Stimulated activated memory B cell treated with anti-CD40 and anti-IgM and Interleukin-4, amounts not matched to agents 10 μg/mL and 1 μg/mL and 100 μg/mL, for 72 hours (primary cell): ENCODE measurements at regions not wholly inside any gene's neighbourhood (a gene's known extent, or its start where the extent isn't known, plus 50 kb on each side); places are given as distances from the start of the nearest gene placed in this dataset.

Experiments used
- ATAC-seq: fragments of 150-1000 bp; cut with Tn5 transposase; 2 replicates; pipeline ENCODE4 v1.10.0; 2021
- H3K27ac Mint-ChIP-seq: one replicate; pipeline ENCODE4 v1.8.0; 2022; ENCODE audit warnings: mild to moderate bottlenecking, mixed read lengths
- H3K27me3 Mint-ChIP-seq: one replicate; pipeline ENCODE4 v1.8.0; 2022; ENCODE audit warnings: mixed read lengths
- H3K36me3 Mint-ChIP-seq: one replicate; pipeline ENCODE4 v1.8.0; 2022; ENCODE audit warnings: mixed read lengths
- H3K4me1 Mint-ChIP-seq: one replicate; pipeline ENCODE4 v1.8.0; 2022; ENCODE audit warnings: mixed read lengths
- H3K4me3 Mint-ChIP-seq: one replicate; pipeline ENCODE4 v1.8.0; 2022; ENCODE audit warnings: mild to moderate bottlenecking, moderate library complexity, mixed read lengths
- H3K9me3 Mint-ChIP-seq: one replicate; pipeline ENCODE4 v1.8.0; 2022; ENCODE audit warnings: mixed read lengths

DNA sequence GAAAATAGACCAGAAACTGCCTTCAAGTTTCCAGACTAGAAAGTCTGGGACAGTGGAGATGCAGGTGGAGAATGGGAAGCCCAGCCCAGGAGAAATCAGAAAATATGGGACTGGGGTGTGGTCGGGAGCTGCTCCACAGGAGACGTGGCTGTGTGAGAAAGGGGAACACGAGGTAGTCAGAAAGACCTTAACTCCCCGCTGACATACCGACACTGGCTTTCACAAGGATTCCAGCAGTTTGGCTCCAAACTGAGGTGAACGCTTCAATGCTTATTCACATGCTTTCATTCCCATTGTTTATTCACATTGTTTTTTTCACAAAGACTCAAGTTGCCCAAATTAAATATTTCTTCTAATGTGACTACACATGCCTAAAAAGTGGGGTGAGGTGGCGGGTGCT is 111.5 kb upstream of the SLCO3A1 start:
- H3K4me1 Mint-ChIP-seq, result no peaks in the 10 kb centered on the region

DNA sequence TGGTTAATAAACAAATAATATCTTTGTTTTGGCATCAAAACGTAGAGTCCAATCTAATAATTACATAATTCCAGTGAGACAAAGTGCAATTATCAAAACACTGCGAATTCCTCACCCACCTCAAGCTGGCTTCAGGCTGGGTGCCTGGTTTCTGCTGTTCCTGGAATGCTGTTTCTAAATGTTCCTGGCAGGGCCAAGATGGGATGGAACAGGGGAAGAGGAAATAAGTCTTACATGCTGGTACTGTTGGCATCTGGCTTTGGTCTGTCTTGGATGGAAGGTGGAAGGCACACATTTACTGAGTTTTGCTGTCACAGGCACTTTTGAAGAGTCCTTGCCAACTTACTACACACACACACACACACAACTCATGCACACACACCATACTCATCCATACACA is 101.9 kb upstream of the SLCO3A1 start:
- Mint-ChIP-seq H3K27me3 (no peaks in the 10 kb centered on the region), H3K27ac (no peak overlapping the region), H3K4me1 (no peaks in the 10 kb centered on the region), H3K36me3 (no peaks in the 10 kb centered on the region), H3K4me3 (no peak overlapping the region), H3K9me3 (peaks cover 12% of the 10 kb centered on the region)
- ATAC-seq, result no peak

More for the DNA sequence above, 111.5 kb upstream of the SLCO3A1 start:
- H3K9me3 Mint-ChIP-seq, result no peaks in the 10 kb centered on the region
- no peaks in the 10 kb centered on the region for H3K27me3 Mint-ChIP-seq
- H3K27ac Mint-ChIP-seq, result no peak overlapping the region
- ATAC-seq, result no peak
- H3K4me3 Mint-ChIP-seq, result no peak overlapping the region
- H3K36me3 Mint-ChIP-seq, result no peaks in the 10 kb centered on the region

DNA sequence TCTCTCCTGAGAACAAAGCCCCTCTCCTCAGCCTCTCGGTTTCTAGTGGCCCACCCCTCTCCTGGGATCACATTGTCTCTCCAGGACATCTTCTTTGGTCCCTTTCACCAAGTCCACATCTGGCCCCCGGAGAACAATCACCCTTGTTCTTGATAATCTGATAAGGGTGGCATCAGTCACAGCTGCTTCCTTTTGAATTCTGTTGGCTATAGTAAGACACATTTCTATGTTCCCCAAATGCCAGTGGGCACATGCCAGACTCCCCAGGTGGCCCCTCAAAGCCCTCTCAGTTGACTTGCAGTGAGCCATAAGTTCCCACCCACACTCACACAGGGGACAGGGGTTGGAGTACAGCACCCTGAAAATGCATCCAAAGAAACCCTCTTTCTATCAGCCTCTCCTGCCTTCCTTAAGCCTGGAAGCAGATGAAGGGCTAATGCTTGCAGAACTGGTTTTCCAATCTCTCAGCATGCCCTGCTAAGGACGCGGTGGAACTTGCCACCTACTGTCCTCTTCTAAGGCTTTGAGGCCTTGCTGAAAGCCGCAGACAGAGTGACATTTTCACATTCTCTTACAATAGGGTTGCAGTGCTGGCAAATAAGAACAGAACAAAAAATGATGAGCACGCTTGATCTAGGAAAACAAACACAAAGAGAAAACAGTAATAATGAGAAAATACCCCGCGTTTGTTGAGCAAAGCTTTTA is 101.3 kb upstream of the SLCO3A1 start:
- Mint-ChIP-seq H3K9me3 (peaks cover 12% of the 10 kb centered on the region), H3K27ac (no peak overlapping the region), H3K36me3 (no peaks in the 10 kb centered on the region), H3K4me1 (no peaks in the 10 kb centered on the region), H3K4me3 (no peak overlapping the region), H3K27me3 (no peaks in the 10 kb centered on the region)
- ATAC-seq, result no peak

DNA sequence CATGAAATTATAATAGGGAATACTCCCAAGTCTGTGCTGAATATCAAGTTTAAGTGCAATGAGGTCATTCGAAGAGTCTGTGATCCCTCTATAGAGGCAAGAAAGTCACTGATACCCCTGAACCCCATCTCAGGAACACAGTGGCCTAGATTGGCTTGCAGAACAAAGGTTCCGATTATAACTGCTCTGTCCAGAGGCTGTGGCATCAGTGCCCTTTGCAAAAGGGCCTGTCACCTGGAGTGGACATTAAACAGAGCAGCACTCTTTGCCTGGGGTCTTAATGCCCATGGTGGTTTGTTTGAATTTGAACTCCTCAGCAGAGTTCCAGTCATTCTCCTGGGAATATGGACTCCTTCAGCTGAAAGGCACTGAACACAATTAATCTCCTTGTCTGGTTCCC is 93.9 kb upstream of the SLCO3A1 start:
- Mint-ChIP-seq H3K27ac (no peak overlapping the region), H3K27me3 (no peaks in the 10 kb centered on the region), H3K36me3 (no peaks in the 10 kb centered on the region), H3K9me3 (no peaks in the 10 kb centered on the region), H3K4me1 (no peaks in the 10 kb centered on the region), H3K4me3 (no peak overlapping the region)
- ATAC-seq, result no peak

DNA sequence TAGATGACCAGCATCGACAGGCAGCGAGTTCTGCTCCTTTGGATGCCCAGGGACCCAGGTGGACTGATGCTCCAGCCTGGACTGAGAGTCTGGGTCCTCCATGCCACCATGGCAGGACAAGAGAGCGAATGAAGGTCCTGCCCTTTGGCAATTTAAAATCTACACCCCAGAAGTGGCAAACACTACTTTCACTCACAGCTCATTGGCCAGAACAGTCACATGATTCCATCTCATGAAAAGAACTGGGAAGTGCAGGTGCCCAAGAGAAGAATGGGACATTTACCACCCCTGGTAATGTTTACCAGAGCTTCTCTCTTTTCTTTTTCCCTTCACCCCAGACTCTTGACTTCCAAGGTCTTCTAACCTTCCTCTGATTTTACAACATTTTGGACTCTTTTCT is 87.8 kb upstream of the SLCO3A1 start:
- Mint-ChIP-seq H3K36me3 (no peaks in the 10 kb centered on the region), H3K27me3 (no peaks in the 10 kb centered on the region), H3K9me3 (peaks cover 3% of the 10 kb centered on the region), H3K27ac (no peak overlapping the region), H3K4me1 (no peaks in the 10 kb centered on the region), H3K4me3 (no peak overlapping the region)
- ATAC-seq, result no peak

DNA sequence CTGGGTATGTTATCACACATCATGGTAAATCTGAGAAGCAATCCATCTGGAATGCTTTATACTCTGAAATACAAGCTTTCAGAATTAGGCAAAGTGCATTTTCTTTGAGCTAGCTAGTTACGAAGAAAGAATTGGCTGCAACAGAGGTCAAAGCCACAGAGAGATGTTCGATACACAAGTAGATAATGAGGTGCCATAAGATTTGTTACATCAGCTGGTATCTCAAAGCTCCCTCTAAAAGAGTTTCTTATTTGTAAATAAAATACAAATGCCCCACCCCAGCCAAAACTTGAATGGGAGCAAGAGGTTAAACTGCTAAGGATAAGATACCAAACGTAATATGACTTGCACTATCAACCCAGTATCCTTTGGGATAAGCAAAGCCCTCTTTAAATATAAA is 84.0 kb upstream of the SLCO3A1 start:
- Mint-ChIP-seq H3K4me1 (no peaks in the 10 kb centered on the region), H3K36me3 (no peaks in the 10 kb centered on the region), H3K27ac (no peak overlapping the region), H3K9me3 (peaks cover 3% of the 10 kb centered on the region), H3K4me3 (no peak overlapping the region), H3K27me3 (no peaks in the 10 kb centered on the region)
- ATAC-seq, result no peak

DNA sequence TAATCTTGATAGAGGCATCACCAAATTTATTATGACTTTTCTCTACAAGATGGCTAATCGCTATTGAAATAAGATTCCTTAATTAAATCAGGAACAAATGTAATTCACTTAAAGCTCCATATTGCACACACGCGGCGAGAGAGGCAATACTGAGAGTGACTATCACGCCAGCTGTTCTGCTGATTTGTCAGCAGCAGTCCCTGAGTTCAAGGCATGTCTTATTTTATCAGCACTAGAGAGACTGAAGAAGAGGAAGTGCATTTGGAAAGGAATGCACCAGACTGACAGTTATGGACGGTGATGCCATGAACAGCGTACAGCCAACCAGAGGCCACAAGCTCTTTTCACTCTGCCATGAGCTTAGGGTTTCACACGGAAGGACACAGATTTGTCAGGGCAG is 83.6 kb upstream of the SLCO3A1 start:
- H3K9me3 Mint-ChIP-seq, result peaks cover 3% of the 10 kb centered on the region
- H3K4me1 Mint-ChIP-seq, result no peaks in the 10 kb centered on the region
- no peak overlapping the region for H3K4me3 Mint-ChIP-seq

DNA sequence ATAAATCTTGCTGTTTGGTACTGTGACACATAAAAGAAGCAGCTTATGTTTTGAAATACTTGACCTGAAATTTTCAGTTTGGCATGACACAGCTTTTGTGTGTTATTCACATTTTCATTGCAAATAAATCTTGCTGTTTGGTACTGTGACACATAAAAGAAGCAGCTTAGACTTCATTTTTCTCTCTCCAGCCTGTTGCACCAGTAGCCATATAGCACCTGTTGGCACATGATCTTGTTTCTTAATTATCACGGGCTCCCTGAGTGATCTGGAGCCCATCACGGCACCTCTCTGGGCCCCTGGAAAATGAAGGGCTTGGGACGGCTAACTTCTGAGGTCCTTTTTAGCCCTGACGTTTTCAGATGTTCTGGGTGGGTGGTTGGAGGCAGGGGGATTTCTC is 77.4 kb upstream of the SLCO3A1 start:
- no peak for ATAC-seq
- Mint-ChIP-seq H3K4me3 (no peak overlapping the region), H3K36me3 (no peaks in the 10 kb centered on the region), H3K9me3 (no peaks in the 10 kb centered on the region), H3K4me1 (no peaks in the 10 kb centered on the region), H3K27ac (no peak overlapping the region), H3K27me3 (no peaks in the 10 kb centered on the region)

More for the DNA sequence above, 83.6 kb upstream of the SLCO3A1 start:
- no peaks in the 10 kb centered on the region for H3K36me3 Mint-ChIP-seq
- ATAC-seq, result no peak
- H3K27me3 Mint-ChIP-seq, result no peaks in the 10 kb centered on the region
- H3K27ac Mint-ChIP-seq, result no peak overlapping the region

DNA sequence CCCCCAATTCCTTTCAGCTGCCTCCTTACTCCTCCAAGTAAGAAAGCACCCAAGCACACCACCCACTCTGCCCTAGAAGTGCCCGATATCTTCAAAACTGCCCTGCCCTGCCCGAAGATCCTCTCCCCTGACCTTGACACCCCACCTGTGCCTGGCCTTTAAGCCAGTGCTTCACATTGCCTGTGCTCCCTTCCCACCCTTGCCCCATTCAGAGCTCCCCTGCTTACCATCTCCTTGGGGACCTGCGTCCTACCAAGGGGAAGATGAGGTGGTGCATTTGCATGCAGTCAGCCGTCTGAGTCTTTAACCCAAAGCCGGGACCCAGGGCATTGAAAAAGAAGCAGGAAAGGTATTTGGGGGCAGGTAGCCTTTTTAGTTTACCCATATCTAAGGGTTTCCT is 73.5 kb upstream of the SLCO3A1 start:
- Mint-ChIP-seq H3K4me1 (no peaks in the 10 kb centered on the region), H3K36me3 (no peaks in the 10 kb centered on the region), H3K27ac (no peak overlapping the region), H3K9me3 (no peaks in the 10 kb centered on the region), H3K4me3 (no peak overlapping the region), H3K27me3 (no peaks in the 10 kb centered on the region)
- ATAC-seq, result no peak

DNA sequence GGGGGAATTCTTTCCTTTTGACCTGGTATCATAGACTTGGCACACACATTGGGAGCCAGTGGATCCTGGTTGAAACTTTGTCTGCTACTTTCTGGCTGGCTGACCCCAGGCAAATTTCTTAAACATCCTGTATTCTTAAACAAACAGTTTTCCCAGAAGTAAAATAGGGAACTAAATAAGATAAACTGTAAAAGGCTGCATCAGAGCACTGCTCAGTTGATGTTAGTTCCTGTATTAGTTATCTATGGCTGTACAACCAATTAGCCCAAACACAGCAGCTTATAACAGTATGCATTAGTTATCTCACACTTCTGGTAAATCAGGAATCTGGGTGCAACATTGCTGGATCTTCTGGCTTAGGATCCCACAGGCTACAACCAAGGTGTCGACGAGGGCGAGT is 73.1 kb upstream of the SLCO3A1 start:
- no peak overlapping the region for H3K27ac Mint-ChIP-seq
- H3K36me3 Mint-ChIP-seq, result no peaks in the 10 kb centered on the region
- H3K4me3 Mint-ChIP-seq, result no peak overlapping the region
- no peak for ATAC-seq
- no peaks in the 10 kb centered on the region for H3K27me3 Mint-ChIP-seq
- no peaks in the 10 kb centered on the region for H3K9me3 Mint-ChIP-seq
- no peaks in the 10 kb centered on the region for H3K4me1 Mint-ChIP-seq

DNA sequence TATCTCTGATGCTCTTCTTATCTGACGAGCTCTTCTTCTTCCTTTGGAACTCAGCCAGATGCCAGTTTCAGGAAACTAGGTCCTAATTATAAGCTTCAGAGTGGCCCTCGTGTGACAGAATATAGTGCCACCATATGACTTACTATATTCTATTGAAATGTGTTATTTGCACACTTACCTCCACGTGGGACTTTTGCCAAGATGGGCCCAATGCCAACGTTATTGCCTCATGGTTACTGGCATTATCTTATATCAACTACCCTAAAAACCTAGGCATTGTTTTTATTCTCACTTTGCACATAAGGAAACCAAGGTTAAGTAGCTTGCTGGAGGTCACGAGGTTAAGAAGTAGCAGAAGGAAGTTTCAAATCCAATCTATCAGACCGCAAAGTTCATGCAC is 71.3 kb upstream of the SLCO3A1 start:
- no peaks in the 10 kb centered on the region for H3K27me3 Mint-ChIP-seq
- H3K36me3 Mint-ChIP-seq, result no peaks in the 10 kb centered on the region
- no peak overlapping the region for H3K4me3 Mint-ChIP-seq
- ATAC-seq, result no peak
- H3K27ac Mint-ChIP-seq, result no peak overlapping the region
- no peaks in the 10 kb centered on the region for H3K9me3 Mint-ChIP-seq
- H3K4me1 Mint-ChIP-seq, result no peaks in the 10 kb centered on the region

DNA sequence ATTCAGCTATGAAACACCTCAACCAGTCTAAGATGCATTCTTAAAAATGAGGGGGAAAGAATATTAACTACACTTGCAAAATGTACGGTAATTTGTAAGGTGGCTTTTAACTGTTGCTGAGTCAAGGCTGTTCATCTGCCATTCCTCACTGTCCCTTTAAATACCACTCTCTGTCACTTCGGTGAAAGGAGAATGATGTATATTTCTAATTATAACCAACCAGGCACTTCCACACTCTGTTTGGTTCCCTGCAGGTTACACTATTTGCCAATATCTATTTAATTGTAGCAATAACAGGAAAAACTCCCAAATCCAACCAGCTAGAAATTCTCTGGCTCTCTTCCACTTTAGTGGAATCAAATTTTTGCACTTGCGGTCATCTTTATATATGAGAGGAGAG is 70.5 kb upstream of the SLCO3A1 start:
- H3K27me3 Mint-ChIP-seq, result no peaks in the 10 kb centered on the region
- no peaks in the 10 kb centered on the region for H3K4me1 Mint-ChIP-seq
- H3K9me3 Mint-ChIP-seq, result no peaks in the 10 kb centered on the region
- no peak overlapping the region for H3K27ac Mint-ChIP-seq
- no peak overlapping the region for H3K4me3 Mint-ChIP-seq
- ATAC-seq, result no peak
- H3K36me3 Mint-ChIP-seq, result no peaks in the 10 kb centered on the region

DNA sequence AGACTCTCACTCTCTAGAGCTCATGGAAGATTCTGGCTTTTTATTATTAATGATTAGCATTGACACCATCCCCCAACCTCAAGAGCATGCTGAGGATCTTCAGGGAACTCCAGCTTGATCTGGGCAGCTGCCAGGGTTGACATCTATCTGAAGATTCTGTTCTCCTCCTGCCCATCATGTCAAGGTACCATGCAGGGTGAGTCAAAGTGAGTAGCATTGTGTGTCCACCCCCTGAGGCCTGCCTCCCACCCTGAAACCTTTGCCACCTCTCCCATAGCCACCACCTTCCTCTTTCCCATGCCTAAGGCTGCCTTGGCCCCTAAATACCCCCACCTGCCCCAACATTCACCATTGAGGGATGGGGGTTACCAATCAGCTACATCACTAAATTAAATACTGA is 70.1 kb upstream of the SLCO3A1 start:
- Mint-ChIP-seq H3K27me3 (no peaks in the 10 kb centered on the region), H3K9me3 (no peaks in the 10 kb centered on the region), H3K4me3 (no peak overlapping the region), H3K36me3 (no peaks in the 10 kb centered on the region), H3K4me1 (no peaks in the 10 kb centered on the region), H3K27ac (no peak overlapping the region)
- ATAC-seq, result no peak

DNA sequence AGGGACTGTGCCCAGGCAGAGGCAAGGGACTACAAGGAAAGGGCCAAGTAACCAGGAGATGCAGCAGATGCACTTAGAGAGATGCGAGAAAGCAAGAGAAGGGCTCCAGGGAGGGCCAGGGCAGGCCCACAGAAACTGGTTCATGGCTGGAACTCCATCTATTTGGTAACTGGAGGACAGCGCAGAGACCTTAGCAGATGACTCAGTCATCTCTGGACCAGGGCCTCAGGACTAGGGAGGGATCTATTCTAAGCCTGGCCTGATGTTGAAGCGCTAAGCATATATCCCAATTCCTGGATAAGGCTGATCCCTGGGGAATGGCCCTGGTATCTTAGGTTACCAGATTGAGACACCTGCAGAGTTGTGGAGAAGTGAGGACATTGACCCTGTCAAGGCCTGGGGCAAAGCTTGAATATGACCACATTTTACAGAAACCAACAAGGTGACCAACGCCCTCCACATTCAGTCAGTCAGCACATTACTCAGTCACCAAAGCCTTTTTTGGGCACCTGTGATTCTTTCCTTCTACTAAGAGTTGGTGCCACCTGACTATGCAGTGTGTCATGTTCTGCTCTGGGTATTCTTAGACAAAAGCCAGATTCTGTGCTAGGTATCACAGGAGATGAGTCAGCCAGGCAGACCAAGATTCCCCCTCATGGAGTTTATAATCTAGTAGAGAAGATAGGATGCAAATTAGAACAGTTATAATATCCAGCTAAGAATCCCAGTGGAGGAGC is 68.4 kb upstream of the SLCO3A1 start:
- Mint-ChIP-seq H3K4me1 (no peaks in the 10 kb centered on the region), H3K36me3 (no peaks in the 10 kb centered on the region), H3K27ac (no peak overlapping the region), H3K4me3 (no peak overlapping the region), H3K27me3 (no peaks in the 10 kb centered on the region), H3K9me3 (no peaks in the 10 kb centered on the region)
- no peak for ATAC-seq

DNA sequence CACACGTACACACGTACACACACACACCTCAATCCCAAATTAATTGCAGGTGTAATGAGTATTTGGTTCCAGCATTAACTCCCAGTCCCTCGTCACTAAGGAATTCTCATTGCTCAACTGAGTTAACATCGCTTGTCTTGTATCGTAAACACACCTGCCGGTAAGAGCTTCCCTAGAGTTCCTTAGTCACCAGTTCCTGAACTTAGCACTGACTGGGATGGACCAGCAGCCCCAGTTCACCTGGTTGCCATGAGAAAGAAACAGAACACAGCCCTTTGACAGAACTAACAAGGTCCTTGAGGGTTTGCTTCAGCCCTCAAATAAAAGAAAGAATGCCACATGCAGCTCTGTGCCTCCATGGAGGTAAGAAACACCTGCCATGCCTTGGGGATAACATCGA is 66.3 kb upstream of the SLCO3A1 start:
- H3K4me1 Mint-ChIP-seq, result no peaks in the 10 kb centered on the region
- H3K36me3 Mint-ChIP-seq, result no peaks in the 10 kb centered on the region
- no peaks in the 10 kb centered on the region for H3K27me3 Mint-ChIP-seq
- no peaks in the 10 kb centered on the region for H3K9me3 Mint-ChIP-seq
- H3K27ac Mint-ChIP-seq, result no peak overlapping the region
- H3K4me3 Mint-ChIP-seq, result no peak overlapping the region
- no peak for ATAC-seq

DNA sequence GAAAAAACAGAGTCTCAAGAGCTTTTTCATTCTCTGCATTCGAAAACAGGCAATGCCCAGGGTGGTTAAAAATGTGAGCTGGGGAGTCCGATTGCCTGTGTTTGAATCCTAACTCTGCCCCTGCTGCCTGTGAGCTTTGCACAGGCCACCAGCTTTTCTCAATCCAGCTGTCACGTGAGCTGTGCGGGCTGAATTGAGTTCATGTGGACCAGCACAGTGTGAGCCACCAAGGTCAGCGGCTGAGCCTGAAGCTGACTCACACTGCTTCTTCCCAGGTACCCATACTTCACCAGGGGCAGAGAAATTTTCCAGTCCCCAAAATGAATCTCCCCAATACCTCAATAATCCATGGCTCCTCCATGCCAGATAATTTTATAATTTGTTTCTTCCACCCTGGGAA is 64.4 kb upstream of the SLCO3A1 start:
- no peaks in the 10 kb centered on the region for H3K36me3 Mint-ChIP-seq
- no peaks in the 10 kb centered on the region for H3K27me3 Mint-ChIP-seq

More for the DNA sequence above, 64.4 kb upstream of the SLCO3A1 start:
- no peak for ATAC-seq
- Mint-ChIP-seq H3K4me3 (no peak overlapping the region), H3K27ac (no peak overlapping the region), H3K9me3 (no peaks in the 10 kb centered on the region), H3K4me1 (no peaks in the 10 kb centered on the region)
